ENCODE measurements at regions not wholly inside any gene's neighbourhood (a gene's known extent, or its start where the extent isn't known, plus 50 kb on each side); places are given as distances from the start of the nearest gene placed in this dataset.
"Not testable (repeated sequence)": the region's sequence is repeated elsewhere in the genome, so short reads cannot be mapped to it uniquely, and the experiment has no call there.

DNA sequence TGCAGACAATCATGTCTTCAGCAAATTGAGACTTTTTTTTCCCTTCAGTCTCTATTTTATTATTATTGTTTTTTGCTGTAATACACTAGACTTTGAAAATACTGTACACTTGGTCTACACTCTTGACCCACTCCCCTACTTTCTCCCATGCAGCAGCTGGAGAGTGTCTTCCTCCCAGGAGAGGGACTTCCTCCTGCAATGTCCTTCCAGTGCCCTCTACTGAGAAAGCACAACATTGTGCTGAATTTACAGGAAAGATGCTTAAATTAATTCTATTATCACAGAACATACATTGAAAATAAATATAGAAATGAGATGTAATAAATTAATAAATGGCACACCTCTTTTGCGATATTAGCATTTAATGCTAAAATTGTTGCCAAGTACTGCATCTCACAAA, 411.3 kb downstream of the CCSER2 start:
- H2BK5ac ChIP-seq (ENCODE audit: low read depth, low read length, poor library complexity): no peak overlapping the region
- no peak overlapping the region for H3K4me2 ChIP-seq (ENCODE audit: low read length)
- no CpG with 5 or more reads among the region's 1 CpG for WGBS (ENCODE audit: extremely low coverage, insufficient coverage, insufficient read length)
- H3K36me3 ChIP-seq (ENCODE audit: control insufficient read depth in 1 of 2, insufficient read depth in 2 of 2, low read length in 2 of 2): no peaks in the 10 kb centered on the region
- no peaks in the 10 kb centered on the region for H3K9me3 ChIP-seq (ENCODE audit: insufficient read depth, low read depth, low read length)
- H3K27ac ChIP-seq (ENCODE audit: low read depth, low read length): no peak overlapping the region
- H2BK120ac ChIP-seq (ENCODE audit: insufficient read depth, low read length, poor library complexity): no peak overlapping the region
- H3K23ac ChIP-seq (ENCODE audit: low read length): no peak overlapping the region
- no peak overlapping the region for H3K14ac ChIP-seq (ENCODE audit: low read length)
- no peak overlapping the region for H3K4ac ChIP-seq (ENCODE audit: low read depth, low read length)
- no peaks in the 10 kb centered on the region for H3K27me3 ChIP-seq (ENCODE audit: insufficient read depth, low read length)
- no peak overlapping the region for H3K18ac ChIP-seq (ENCODE audit: low read length)
- H3K79me1 ChIP-seq (ENCODE audit: low read length): no peaks in the 10 kb centered on the region
- no peak overlapping the region for H4K12ac ChIP-seq (ENCODE audit: low read depth, low read length)
- DNase-seq: no peak
- no peak overlapping the region for H3K4me3 ChIP-seq (ENCODE audit: low read depth, low read length)
- no peak overlapping the region for H2BK12ac ChIP-seq (ENCODE audit: low read length)
- no peak overlapping the region for H2AK5ac ChIP-seq (ENCODE audit: low read length)
- H3K4me1 ChIP-seq (ENCODE audit: control insufficient read depth in 1 of 2, insufficient read depth in 2 of 2, low read length in 2 of 2): no peaks in the 10 kb centered on the region
- H2AFZ ChIP-seq (ENCODE audit: insufficient read depth, low read length, poor library complexity): no peak overlapping the region
- H4K8ac ChIP-seq (ENCODE audit: low read depth, low read length): no peak overlapping the region
- H4K91ac ChIP-seq (ENCODE audit: low read depth, low read length): no peak overlapping the region
- no peak overlapping the region for H3K9ac ChIP-seq (ENCODE audit: low read length)
- H3K79me2 ChIP-seq (ENCODE audit: control insufficient read depth, insufficient read depth, low read length, poor library complexity): no peaks in the 10 kb centered on the region

GRCh38 chr10:84743483-84743882, 415.1 kb downstream of the CCSER2 start:
- H3K79me1 ChIP-seq (ENCODE audit: low read length): no peaks in the 10 kb centered on the region
- no peak overlapping the region for H3K27ac ChIP-seq (ENCODE audit: low read depth, low read length)
- no peak overlapping the region for H2BK120ac ChIP-seq (ENCODE audit: insufficient read depth, low read length, poor library complexity)
- no peak overlapping the region for H3K9ac ChIP-seq (ENCODE audit: low read length)
- H2AFZ ChIP-seq (ENCODE audit: insufficient read depth, low read length, poor library complexity): no peak overlapping the region
- no peak overlapping the region for H2BK12ac ChIP-seq (ENCODE audit: low read length)
- H3K79me2 ChIP-seq (ENCODE audit: control insufficient read depth, insufficient read depth, low read length, poor library complexity): no peaks in the 10 kb centered on the region
- no peaks in the 10 kb centered on the region for H3K4me1 ChIP-seq (ENCODE audit: control insufficient read depth in 1 of 2, insufficient read depth in 2 of 2, low read length in 2 of 2)
- H2AK5ac ChIP-seq (ENCODE audit: low read length): no peak overlapping the region
- no peaks in the 10 kb centered on the region for H3K27me3 ChIP-seq (ENCODE audit: insufficient read depth, low read length)
- H2BK5ac ChIP-seq (ENCODE audit: low read depth, low read length, poor library complexity): no peak overlapping the region
- no peak overlapping the region for H4K8ac ChIP-seq (ENCODE audit: low read depth, low read length)
- H3K9me3 ChIP-seq (ENCODE audit: insufficient read depth, low read depth, low read length): no peaks in the 10 kb centered on the region
- H3K18ac ChIP-seq (ENCODE audit: low read length): no peak overlapping the region
- H4K12ac ChIP-seq (ENCODE audit: low read depth, low read length): no peak overlapping the region
- H3K36me3 ChIP-seq (ENCODE audit: control insufficient read depth in 1 of 2, insufficient read depth in 2 of 2, low read length in 2 of 2): no peaks in the 10 kb centered on the region
- H3K23ac ChIP-seq (ENCODE audit: low read length): no peak overlapping the region
- H3K4me2 ChIP-seq (ENCODE audit: low read length): no peak overlapping the region
- H3K4ac ChIP-seq (ENCODE audit: low read depth, low read length): no peak overlapping the region
- no peak overlapping the region for H4K91ac ChIP-seq (ENCODE audit: low read depth, low read length)
- peak in 1 of 2 donors; percentile 29 for DNase-seq
- H3K4me3 ChIP-seq (ENCODE audit: low read depth, low read length): no peak overlapping the region
- H3K14ac ChIP-seq (ENCODE audit: low read length): no peak overlapping the region

- Histone ChIP-seq H3K4me1 (ENCODE audit: control insufficient read depth in 1 of 2, insufficient read depth in 2 of 2, low read length in 2 of 2) (no peaks in the 10 kb centered on the region), H2BK120ac (ENCODE audit: insufficient read depth, low read length, poor library complexity) (no peak overlapping the region), H3K23ac (ENCODE audit: low read length) (no peak overlapping the region), H3K79me2 (ENCODE audit: control insufficient read depth, insufficient read depth, low read length, poor library complexity) (no peaks in the 10 kb centered on the region), H3K18ac (ENCODE audit: low read length) (no peak overlapping the region), H3K14ac (ENCODE audit: low read length) (no peak overlapping the region), H3K79me1 (ENCODE audit: low read length) (no peaks in the 10 kb centered on the region), H4K12ac (ENCODE audit: low read depth, low read length) (no peak overlapping the region), H2BK5ac (ENCODE audit: low read depth, low read length, poor library complexity) (no peak overlapping the region), H3K27ac (ENCODE audit: low read depth, low read length) (no peak overlapping the region), H3K27me3 (ENCODE audit: insufficient read depth, low read length) (no peaks in the 10 kb centered on the region), H3K4me3 (ENCODE audit: low read depth, low read length) (no peak overlapping the region), H3K9ac (ENCODE audit: low read length) (no peak overlapping the region), H3K4me2 (ENCODE audit: low read length) (no peak overlapping the region), H4K8ac (ENCODE audit: low read depth, low read length) (no peak overlapping the region), H2AK5ac (ENCODE audit: low read length) (no peak overlapping the region), H2AFZ (ENCODE audit: insufficient read depth, low read length, poor library complexity) (no peak overlapping the region), H3K36me3 (ENCODE audit: control insufficient read depth in 1 of 2, insufficient read depth in 2 of 2, low read length in 2 of 2) (no peaks in the 10 kb centered on the region), H3K4ac (ENCODE audit: low read depth, low read length) (no peak overlapping the region), H3K9me3 (ENCODE audit: insufficient read depth, low read depth, low read length) (no peaks in the 10 kb centered on the region), H2BK12ac (ENCODE audit: low read length) (no peak overlapping the region), H4K91ac (ENCODE audit: low read depth, low read length) (no peak overlapping the region)
- DNase-seq: no peak
- WGBS (ENCODE audit: extremely low coverage, insufficient coverage, insufficient read length): no CpG with 5 or more reads among the region's 7 CpGs
Observed at GRCh38 chr10:84755311-84755710, 426.9 kb downstream of the CCSER2 start.

DNA sequence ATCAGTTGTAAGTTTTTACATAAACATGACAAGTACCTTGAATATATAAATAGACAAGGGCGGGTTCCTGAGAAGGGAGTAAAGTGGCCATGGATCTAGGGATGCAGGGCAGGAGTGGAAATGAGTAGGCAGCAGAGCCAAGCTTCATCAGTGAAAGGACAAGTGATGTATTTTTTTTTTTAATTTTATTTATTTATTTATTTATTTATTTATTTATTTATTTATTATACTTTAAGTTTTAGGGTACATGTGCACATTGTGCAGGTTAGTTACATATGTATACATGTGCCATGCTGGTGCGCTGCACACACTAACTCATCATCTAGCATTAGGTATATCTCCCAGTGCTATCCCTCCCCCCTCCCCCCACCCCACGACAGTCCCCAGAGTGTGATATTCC, 428.3 kb downstream of the CCSER2 start:
- H3K4me1 ChIP-seq (ENCODE audit: control insufficient read depth in 1 of 2, insufficient read depth in 2 of 2, low read length in 2 of 2); H3K79me1 ChIP-seq (ENCODE audit: low read length); H4K91ac ChIP-seq (ENCODE audit: low read depth, low read length); DNase-seq; H3K4me2 ChIP-seq (ENCODE audit: low read length); H3K27ac ChIP-seq (ENCODE audit: low read depth, low read length); H3K4ac ChIP-seq (ENCODE audit: low read depth, low read length); H2BK5ac ChIP-seq (ENCODE audit: low read depth, low read length, poor library complexity); H2BK120ac ChIP-seq (ENCODE audit: insufficient read depth, low read length, poor library complexity); H4K12ac ChIP-seq (ENCODE audit: low read depth, low read length); H3K9me3 ChIP-seq (ENCODE audit: insufficient read depth, low read depth, low read length); H3K14ac ChIP-seq (ENCODE audit: low read length); H4K8ac ChIP-seq (ENCODE audit: low read depth, low read length); H2AFZ ChIP-seq (ENCODE audit: insufficient read depth, low read length, poor library complexity); H2BK12ac ChIP-seq (ENCODE audit: low read length); H3K27me3 ChIP-seq (ENCODE audit: insufficient read depth, low read length); H3K36me3 ChIP-seq (ENCODE audit: control insufficient read depth in 1 of 2, insufficient read depth in 2 of 2, low read length in 2 of 2); H3K79me2 ChIP-seq (ENCODE audit: control insufficient read depth, insufficient read depth, low read length, poor library complexity); H3K18ac ChIP-seq (ENCODE audit: low read length); H3K4me3 ChIP-seq (ENCODE audit: low read depth, low read length); H2AK5ac ChIP-seq (ENCODE audit: low read length); H3K23ac ChIP-seq (ENCODE audit: low read length); H3K9ac ChIP-seq (ENCODE audit: low read length): not testable (repeated sequence)
- WGBS (ENCODE audit: extremely low coverage, insufficient coverage, insufficient read length): no CpG with 5 or more reads among the region's 3 CpGs
